AG10803 (cell line): ENCODE measurements at regions not wholly inside any gene's neighbourhood (a gene's known extent, or its start where the extent isn't known, plus 50 kb on each side); places are given as distances from the start of the nearest gene placed in this dataset.
"Not testable (repeated sequence)": the region's sequence is repeated elsewhere in the genome, so short reads cannot be mapped to it uniquely, and the experiment has no call there.

Experiments
- DNase-seq: peaks from one replicate; pipeline ENCODE4 v3.0.0; 2010; ENCODE audit warnings: low read depth
- H3K4me3 ChIP-seq: 2 replicates; pipeline ENCODE4 v1.5.1; 2011; ENCODE audit warnings: mild to moderate bottlenecking, low read length, control low read depth
- CTCF ChIP-seq: conservative IDR thresholded peaks from 2 replicates; pipeline ENCODE4 v1.5.1; 2011; ENCODE audit warnings: mild to moderate bottlenecking, low read length, control low read depth, inconsistent platforms

GRCh38 chr21:20215959-20216358 lies 782.2 kb upstream of the NCAM2 start:
- TF ChIP-seq CTCF = no peak
- H3K4me3 ChIP-seq = no peak overlapping the region
- DNase-seq = no peak

- no peak for DNase-seq
- H3K4me3 ChIP-seq = no peak overlapping the region
- TF ChIP-seq CTCF = no peak
Observed at GRCh38 chr21:20220586-20220985, 777.6 kb upstream of the NCAM2 start.

- DNase-seq, H3K4me3 ChIP-seq: not testable (repeated sequence)
Observed at GRCh38 chr21:20221981-20222380, 776.2 kb upstream of the NCAM2 start.

GRCh38 chr21:20236649-20237048 lies 761.6 kb upstream of the NCAM2 start:
- DNase-seq, H3K4me3 ChIP-seq: not testable (repeated sequence)

- H3K4me3 ChIP-seq = no peak overlapping the region
- no peak for DNase-seq
- no peak for TF ChIP-seq CTCF
Observed at GRCh38 chr21:20249401-20249800, 748.8 kb upstream of the NCAM2 start.

- TF ChIP-seq CTCF = no peak
- no peak overlapping the region for H3K4me3 ChIP-seq
- no peak for DNase-seq
Observed at GRCh38 chr21:20250337-20250736, 747.9 kb upstream of the NCAM2 start.

- DNase-seq = no peak
- H3K4me3 ChIP-seq = no peak overlapping the region
- no peak for TF ChIP-seq CTCF
Observed at GRCh38 chr21:20253261-20253660, 744.9 kb upstream of the NCAM2 start.

- no peak for DNase-seq
- TF ChIP-seq CTCF = no peak
- H3K4me3 ChIP-seq = no peak overlapping the region
Observed at GRCh38 chr21:20254964-20255363, 743.2 kb upstream of the NCAM2 start.
